ENCODE measurements at regions not wholly inside any gene's neighbourhood (a gene's known extent, or its start where the extent isn't known, plus 50 kb on each side); places are given as distances from the start of the nearest gene placed in this dataset.

DNA sequence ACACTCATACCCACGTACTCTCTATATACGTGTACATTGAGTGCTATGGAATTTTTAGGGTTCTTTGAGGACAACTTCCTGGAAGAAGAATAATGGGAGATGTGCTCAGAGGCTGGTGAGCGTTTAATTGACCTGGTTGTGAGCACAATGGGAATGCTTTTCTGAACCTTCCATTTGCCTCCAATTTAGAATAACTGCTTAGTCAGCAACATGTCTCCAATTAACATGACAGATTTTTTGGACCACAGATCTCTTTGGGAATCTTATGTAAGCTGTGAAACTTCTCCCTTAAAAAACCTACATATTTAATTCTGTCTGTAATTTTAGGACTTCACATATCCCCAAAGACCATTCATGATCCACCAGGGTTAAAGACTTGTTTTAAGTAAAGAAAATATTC, 166.7 kb upstream of the TNP1 start:
- no peaks in the 10 kb centered on the region for H3K9me3 ChIP-seq (ENCODE audit: severe bottlenecking)
- no peaks in the 10 kb centered on the region for H3K36me3 ChIP-seq
- TF ChIP-seq, protein P1, sequence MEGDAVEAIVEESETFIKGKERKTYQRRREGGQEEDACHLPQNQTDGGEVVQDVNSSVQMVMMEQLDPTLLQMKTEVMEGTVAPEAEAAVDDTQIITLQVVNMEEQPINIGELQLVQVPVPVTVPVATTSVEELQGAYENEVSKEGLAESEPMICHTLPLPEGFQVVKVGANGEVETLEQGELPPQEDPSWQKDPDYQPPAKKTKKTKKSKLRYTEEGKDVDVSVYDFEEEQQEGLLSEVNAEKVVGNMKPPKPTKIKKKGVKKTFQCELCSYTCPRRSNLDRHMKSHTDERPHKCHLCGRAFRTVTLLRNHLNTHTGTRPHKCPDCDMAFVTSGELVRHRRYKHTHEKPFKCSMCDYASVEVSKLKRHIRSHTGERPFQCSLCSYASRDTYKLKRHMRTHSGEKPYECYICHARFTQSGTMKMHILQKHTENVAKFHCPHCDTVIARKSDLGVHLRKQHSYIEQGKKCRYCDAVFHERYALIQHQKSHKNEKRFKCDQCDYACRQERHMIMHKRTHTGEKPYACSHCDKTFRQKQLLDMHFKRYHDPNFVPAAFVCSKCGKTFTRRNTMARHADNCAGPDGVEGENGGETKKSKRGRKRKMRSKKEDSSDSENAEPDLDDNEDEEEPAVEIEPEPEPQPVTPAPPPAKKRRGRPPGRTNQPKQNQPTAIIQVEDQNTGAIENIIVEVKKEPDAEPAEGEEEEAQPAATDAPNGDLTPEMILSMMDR (IDR thresholded peaks at IDR 0.05; ENCODE audit: low read depth, low read length) = no peak
- no peak for DNase-seq
- H3K27me3 ChIP-seq (ENCODE audit: insufficient read depth, low read depth, severe bottlenecking) = no peaks in the 10 kb centered on the region
- no peak overlapping the region for H3K4me3 ChIP-seq (ENCODE audit: low read depth, low read length)
- H3K27ac ChIP-seq = no peak overlapping the region

DNA sequence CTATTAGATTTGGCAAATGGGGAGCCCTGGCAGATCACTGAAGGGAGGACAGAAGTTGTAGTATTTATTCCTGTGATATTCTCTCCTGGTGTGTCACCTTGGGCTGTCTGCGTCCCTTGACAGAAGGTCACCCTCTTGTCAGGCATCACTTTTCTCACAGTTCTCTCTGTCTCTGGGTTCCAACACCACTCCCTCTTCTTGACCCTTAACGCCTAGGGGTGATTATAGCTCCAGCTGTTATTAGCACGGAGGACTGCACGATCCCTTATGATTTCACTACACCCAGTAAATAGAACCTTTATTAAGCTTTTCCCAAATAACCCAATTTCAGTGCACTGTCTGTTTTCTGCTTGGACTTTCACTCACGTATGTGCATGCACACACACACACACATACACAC, 166.3 kb upstream of the TNP1 start:
- H3K27ac ChIP-seq = no peak overlapping the region
- no peak overlapping the region for H3K4me3 ChIP-seq (ENCODE audit: low read depth, low read length)
- TF ChIP-seq, protein P1 (IDR thresholded peaks at IDR 0.05; ENCODE audit: low read depth, low read length) = no peak
- H3K27me3 ChIP-seq (ENCODE audit: insufficient read depth, low read depth, severe bottlenecking) = no peaks in the 10 kb centered on the region
- no peaks in the 10 kb centered on the region for H3K36me3 ChIP-seq
- H3K9me3 ChIP-seq (ENCODE audit: severe bottlenecking) = no peaks in the 10 kb centered on the region
- no peak for DNase-seq

DNA sequence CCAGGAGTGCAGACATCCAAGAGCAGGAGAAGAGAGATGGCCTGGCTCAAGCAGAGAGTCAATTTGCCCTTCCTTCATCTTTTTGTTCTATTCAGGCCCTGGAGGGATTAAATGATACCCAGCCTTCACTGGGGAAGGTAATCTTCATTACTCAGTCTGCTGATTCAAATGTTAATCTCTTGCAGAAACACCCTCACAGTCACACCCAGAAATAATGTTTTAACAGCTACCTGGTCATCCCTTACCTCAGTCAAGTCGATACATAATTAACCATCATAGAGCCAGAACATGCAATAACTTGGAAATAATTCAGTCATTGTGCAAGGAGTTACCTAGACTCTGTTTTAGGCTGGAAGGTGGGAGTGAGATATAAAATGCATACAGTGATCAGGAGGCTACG, 163.7 kb upstream of the TNP1 start:
- DNase-seq = no peak
- TF ChIP-seq, protein P1 (IDR thresholded peaks at IDR 0.05; ENCODE audit: low read depth, low read length) = no peak
- H3K36me3 ChIP-seq = no peaks in the 10 kb centered on the region
- H3K27ac ChIP-seq = no peak overlapping the region
- H3K4me3 ChIP-seq (ENCODE audit: low read depth, low read length) = no peak overlapping the region
- H3K9me3 ChIP-seq (ENCODE audit: severe bottlenecking) = no peaks in the 10 kb centered on the region
- no peaks in the 10 kb centered on the region for H3K27me3 ChIP-seq (ENCODE audit: insufficient read depth, low read depth, severe bottlenecking)

GRCh38 chr2:217017456-217018252, 157.8 kb upstream of the TNP1 start:
- no peaks in the 10 kb centered on the region for H3K9me3 ChIP-seq (ENCODE audit: severe bottlenecking)
- DNase-seq = no peak
- H3K4me3 ChIP-seq (ENCODE audit: low read depth, low read length) = no peak overlapping the region
- H3K27ac ChIP-seq = no peak overlapping the region
- no peaks in the 10 kb centered on the region for H3K27me3 ChIP-seq (ENCODE audit: insufficient read depth, low read depth, severe bottlenecking)
- H3K36me3 ChIP-seq = no peaks in the 10 kb centered on the region
- TF ChIP-seq, protein P1 (IDR thresholded peaks at IDR 0.05; ENCODE audit: low read depth, low read length) = no peak

GRCh38 chr2:217016796-217017419, 157.0 kb upstream of the TNP1 start:
- TF ChIP-seq, protein P1 (IDR thresholded peaks at IDR 0.05; ENCODE audit: low read depth, low read length) = no peak
- H3K4me3 ChIP-seq (ENCODE audit: low read depth, low read length) = no peak overlapping the region
- H3K36me3 ChIP-seq = no peaks in the 10 kb centered on the region
- H3K27me3 ChIP-seq (ENCODE audit: insufficient read depth, low read depth, severe bottlenecking) = no peaks in the 10 kb centered on the region
- no peak for DNase-seq
- H3K9me3 ChIP-seq (ENCODE audit: severe bottlenecking) = no peaks in the 10 kb centered on the region
- no peak overlapping the region for H3K27ac ChIP-seq

All from WERI-Rb-1 (cell line).